SH-SY5Y (cell line): ENCODE measurements at regions not wholly inside any gene's neighbourhood (a gene's known extent, or its start where the extent isn't known, plus 50 kb on each side); places are given as distances from the start of the nearest gene placed in this dataset.

Experiments used
- GATA2 ChIP-seq: IDR thresholded peaks from 2 replicates; pipeline ENCODE4 v1.6.1; 2011; ENCODE audit warnings: mild to moderate bottlenecking, low read depth, low read length
- GATA3 ChIP-seq: IDR thresholded peaks from 2 replicates; pipeline ENCODE4 v1.6.1; 2011; ENCODE audit warnings: low read depth, mild to moderate bottlenecking, low read length, moderate library complexity

DNA sequence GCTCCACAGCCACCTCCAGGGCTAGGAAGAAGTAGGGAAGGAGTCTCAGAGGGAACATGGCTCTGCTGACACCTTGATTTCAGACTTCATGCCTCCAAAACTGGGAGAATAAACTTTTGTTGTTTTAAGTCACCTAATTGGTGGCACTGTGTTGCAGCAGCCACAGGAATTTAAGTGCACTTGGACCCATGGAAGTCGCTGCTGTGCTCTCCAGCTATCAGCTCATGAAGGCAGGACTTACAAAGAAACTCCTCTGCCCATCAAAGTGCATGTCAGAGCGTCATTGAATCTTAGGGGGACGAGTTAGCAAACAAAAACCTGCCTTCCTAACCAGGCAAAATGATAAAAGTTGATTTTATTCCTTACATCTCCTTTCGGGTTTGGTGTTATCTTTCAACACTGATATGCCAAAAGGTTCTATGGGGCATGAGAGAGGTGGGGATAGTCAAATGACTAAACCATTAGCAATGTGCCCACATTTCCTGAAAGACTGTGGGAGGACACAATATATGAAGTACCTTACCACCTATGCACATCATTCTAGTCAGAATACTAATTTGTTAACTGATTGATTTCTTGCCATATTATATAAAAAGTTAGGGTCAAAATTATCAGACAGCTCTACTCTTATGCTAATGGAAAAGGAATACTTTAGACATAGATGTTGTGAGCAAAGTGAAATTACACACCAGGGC, 235.8 kb upstream of the TNP1 start:
- TF ChIP-seq GATA2 (no peak), GATA3 (no peak)
